Stimulated activated CD4-positive, alpha-beta T cell treated with anti-CD3 and anti-CD28 coated beads, Interleukin-1b, Interleukin-23, amount 100 ng/mL, for 1 hour (primary cell): ENCODE measurements at regions not wholly inside any gene's neighbourhood (a gene's known extent, or its start where the extent isn't known, plus 50 kb on each side); places are given as distances from the start of the nearest gene placed in this dataset.
"Not testable (repeated sequence)": the region's sequence is repeated elsewhere in the genome, so short reads cannot be mapped to it uniquely, and the experiment has no call there.

Experiments
- DNase-seq, 2 donors: peaks; one replicate each; pipeline ENCODE4 v3.0.0-alpha.2; 2020; ENCODE audit warnings: low read depth in 2 of 2

- no peak for DNase-seq
Observed at GRCh38 chr1:67528141-67528540, 97.9 kb upstream of the SERBP1 start.

DNA sequence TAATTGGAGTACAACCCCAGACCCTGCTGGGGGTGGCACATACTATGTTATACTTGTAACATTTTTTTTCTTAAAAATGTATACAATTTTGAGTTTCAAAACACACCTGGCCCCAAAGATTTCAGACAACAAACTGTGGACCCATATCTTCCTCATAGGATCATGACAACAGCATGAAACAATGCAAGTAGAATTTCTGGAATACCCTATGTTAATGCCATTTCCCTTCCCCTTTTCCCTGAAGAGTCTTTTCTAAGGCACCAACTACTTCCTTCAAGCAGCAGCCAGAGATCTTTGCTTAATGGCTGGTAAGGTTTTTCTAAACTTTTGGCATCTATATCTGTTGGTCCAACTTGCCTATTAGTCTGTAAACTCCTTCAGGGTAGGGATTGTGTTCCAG lies 99.9 kb upstream of the SERBP1 start:
- DNase-seq: no peak

- no peak for DNase-seq
Observed at GRCh38 chr1:67532452-67533216, 102.4 kb upstream of the SERBP1 start.

GRCh38 chr1:67534627-67535065 lies 104.4 kb upstream of the SERBP1 start:
- no peak for DNase-seq

DNA sequence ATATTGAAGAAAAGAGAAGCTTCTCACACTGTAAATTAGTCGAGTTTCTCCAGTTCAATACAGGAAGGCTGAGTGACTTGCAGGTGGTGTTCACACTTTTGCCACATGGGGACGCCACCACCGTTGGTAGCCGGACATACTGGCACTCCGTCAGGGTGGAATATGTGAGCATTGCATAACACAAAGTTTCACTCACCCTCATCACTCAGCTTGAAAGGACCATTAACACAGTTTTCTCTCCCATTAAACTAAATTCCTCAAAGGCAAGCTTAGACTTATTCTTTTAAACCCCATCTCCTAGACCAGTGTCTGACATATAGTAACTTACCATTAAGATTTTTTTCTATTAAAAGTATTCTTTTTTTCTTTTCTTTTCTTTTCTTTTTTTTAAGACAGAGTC lies 105.3 kb upstream of the SERBP1 start:
- peak in 1 of 2 donors; percentile 13 for DNase-seq

DNA sequence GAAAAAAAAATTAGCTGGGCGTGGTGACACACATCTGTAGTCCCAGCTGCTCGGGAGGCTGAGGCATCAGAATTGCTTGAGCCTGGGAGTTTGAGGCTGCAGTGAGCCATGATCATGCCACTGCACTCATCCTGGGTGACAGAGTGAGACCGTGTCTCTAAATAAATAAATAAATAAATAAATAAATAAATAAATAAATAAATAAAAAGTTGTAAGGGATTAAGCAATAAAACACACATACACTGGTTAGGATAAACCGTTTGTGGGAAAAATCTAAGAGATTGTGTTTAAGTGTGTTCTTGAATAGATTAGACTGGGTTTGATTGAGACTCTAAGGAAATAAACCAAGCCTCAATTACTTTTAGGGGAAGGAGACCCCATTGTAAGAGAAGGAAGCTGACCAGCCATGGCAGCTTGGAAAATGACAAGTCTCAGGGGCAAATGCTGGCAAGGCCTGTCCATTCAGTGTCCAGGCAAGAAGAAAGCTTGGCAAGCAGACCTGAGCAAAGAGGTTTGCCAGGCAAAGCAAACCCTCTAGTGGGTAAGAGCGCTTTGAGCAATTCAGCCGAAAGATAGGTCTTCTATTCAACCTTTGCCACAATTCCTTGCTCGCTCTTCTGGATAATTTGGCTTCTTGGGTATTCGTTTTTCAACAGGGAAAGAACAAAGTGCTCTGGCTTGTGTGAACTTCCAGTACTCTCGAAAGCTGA lies 106.9 kb upstream of the SERBP1 start:
- DNase-seq: no peak

DNA sequence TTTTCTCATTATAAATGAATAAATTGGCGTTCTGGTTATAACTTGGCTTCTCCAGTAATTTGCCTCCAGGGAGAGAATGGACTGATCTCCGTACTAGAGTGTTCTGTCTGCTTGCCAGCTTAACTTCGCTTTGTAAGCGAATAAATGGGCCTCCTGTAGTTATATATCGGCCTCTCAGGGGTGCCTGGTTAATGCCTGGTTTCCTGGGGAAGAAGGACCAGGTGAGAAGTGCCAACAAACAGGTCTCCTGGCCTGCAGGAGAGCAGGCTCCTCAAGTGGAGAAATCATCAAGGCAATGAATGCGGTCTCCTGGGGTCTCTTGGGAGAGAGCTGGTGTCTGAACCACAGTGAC lies 107.4 kb upstream of the SERBP1 start:
- no peak for DNase-seq

DNA sequence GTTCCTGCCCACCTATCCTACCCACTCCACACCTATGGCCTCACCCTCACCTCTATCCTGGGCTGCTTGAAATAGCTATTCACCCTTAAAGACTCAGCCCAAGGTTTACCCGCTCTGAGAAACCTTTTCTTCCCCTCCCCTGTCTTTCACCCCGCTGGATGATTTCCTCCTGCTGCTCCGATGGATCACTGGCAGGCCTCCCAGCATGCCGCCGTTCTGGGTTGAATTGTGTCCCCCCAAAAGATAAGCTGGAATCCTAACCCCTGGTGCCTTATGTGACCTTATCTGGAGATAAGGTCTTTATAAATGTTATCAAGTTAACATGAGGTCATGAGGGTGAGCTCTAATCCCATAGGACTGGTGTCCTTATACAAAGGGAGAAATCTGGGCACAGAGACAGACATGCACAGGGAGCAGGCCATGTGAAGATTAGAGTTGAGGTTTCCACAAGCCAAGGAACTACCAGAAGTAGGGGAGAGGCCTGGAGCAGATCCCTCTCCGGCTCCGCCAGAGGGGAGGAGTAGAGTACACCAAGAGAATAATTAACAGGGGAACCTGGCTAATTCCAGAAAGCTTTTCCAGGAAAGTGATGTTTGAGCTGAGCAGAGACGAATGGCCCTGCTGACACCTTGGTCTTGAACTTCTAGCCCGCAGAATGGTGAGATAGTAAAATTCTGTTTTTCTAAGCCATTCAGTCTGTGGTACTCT lies 110.0 kb upstream of the SERBP1 start:
- no peak for DNase-seq

DNA sequence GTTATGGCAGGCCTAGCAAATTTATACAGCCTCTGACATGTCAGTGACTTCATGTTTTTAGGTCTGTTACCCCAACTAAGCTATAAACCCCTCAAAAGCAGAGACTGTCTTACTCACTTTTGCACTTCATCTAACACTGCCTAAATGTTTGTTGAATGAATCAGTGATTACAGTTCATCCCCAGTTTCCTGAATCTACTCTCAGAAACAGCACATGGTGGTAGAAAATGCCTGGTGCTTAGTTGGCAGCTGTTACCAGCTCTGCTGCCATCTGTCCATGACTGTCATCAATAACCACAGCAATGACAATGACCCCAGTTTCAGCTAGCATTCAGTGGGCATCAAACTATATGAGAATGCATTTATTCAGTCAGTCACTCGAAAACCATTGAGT lies 110.5 kb upstream of the SERBP1 start:
- DNase-seq: no peak

DNA sequence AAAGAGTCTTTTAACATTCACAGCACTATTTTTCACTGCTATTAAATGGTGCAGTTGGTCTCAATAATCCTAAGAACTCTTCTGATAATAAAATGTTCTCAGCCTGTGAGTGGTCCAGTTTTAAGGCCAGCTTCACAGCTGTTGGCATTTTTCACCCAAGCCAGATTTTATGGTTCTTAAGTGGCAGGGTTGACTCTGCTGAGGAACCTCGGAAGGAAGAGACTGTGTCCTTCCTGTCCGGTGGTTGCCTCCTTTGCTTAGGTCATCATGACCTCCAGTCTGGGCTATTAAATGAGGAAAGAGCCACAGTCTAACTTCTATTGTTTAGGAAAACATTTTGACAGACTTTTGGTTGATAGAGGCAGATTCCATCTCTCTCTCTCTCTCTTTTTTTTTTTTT lies 112.5 kb upstream of the SERBP1 start:
- no peak for DNase-seq

GRCh38 chr1:67544921-67545320 lies 114.7 kb upstream of the SERBP1 start:
- DNase-seq: no peak

DNA sequence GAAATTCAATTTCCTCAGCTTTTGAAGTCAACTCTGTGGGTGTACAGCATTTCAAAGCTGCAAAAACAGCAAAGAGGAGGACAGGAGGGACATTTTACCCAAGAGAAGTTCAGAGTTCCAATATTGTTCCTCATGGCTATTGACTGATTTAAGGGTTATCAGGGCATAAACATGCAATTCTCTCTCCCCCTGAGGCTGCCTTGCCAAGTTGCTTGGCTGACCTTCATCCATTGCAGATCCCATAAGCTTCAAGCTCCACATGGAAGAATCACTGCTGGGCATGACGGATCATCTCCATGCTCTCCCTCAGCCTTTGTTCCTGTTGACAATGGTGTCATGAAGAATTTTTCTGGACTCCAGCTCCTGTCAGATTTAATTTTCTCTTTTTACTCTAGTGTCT lies 115.2 kb upstream of the SERBP1 start:
- DNase-seq: no peak

GRCh38 chr1:67551375-67551774 lies 121.2 kb upstream of the SERBP1 start:
- DNase-seq: no peak

DNA sequence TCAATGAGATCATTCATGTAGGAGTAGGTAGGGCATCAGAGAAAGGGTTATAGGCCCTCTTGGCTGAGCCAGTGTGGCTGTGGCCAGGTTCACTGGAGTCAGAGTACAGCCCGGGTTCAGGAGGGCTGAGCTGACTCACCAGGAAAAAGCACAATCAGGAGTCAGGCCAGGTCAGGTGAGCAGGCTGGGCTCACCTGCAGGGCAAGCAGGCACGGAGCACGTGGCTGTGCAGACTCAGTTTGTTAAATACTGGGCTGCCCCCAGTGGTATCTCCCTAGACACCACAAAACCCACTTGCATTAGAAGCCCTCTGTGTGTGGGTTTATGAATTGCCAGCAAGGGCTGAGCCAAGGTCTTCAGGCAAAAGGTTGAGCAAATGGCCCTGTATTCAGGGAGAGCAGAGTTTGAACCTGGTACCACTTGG lies 122.1 kb upstream of the SERBP1 start:
- no peak for DNase-seq

- not testable (repeated sequence) for DNase-seq
Observed at GRCh38 chr1:67554204-67554603, 124.0 kb upstream of the SERBP1 start.

- DNase-seq: no peak
Observed at GRCh38 chr1:67555461-67556296, 125.5 kb upstream of the SERBP1 start.

DNA sequence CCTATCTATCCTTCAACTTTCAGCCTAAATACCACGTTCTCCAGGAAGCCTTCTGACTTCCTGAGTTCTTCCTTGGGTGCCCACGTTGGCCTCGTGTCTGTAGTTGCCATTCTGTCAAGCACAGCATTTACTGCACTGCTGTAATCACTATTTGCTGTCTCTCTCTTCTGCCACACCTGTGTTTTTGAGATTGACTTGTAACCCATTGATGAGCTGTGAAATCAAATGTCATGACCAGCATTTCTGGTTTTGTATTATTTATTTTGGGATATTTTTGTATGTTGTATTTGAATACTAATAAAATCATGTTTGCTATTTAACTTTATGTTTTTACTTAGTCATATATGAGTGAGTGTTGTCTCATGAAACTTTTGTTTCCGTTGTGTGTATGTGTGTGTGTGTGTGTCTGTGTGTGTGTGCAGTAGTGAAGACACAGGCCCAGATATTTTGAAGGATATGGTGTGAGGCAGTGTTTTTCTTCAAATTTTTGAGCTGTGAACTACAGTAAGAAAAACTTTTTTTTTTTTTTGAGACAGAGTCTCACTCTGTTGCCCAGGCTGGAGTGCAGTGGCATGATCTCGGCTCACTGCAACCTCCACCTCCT lies 126.2 kb upstream of the SERBP1 start:
- no peak for DNase-seq

- DNase-seq: no peak
Observed at GRCh38 chr1:67557696-67558448, 127.1 kb upstream of the GADD45A start.

DNA sequence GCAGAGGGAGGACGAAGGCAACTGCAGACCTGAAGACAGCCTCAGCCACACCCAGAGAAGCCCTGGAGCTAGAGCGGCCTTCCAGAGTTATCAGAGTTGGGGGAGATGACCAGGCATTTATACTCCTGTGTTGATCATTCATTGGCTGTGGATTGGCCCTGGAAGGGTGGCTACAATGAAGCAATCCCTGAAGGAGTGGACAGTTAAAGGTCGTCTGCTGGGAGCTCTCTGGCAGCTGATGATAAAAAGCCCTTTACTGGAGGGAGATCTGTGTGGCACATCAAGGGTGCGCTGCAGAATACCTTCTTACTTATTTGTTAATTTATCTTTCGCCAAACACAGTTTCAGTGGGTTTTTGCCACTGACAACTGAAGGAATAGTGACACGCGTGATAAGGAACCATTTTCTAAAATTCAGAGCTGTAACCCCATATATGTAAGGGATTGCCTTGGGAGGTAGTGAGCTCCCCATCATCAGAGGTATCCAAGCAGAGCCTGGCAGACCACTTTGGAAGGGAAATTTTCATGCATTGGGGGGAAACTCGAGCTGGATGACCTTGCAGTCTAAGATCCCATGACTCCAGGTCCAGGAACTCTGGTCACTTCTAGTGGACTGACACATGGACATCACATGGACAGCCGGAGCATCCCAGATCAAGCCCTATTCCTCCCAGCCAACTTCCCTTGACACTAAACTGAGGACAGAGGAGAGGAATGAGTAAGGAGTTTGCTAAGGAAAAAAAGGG lies 126.4 kb upstream of the GADD45A start:
- no peak for DNase-seq

DNA sequence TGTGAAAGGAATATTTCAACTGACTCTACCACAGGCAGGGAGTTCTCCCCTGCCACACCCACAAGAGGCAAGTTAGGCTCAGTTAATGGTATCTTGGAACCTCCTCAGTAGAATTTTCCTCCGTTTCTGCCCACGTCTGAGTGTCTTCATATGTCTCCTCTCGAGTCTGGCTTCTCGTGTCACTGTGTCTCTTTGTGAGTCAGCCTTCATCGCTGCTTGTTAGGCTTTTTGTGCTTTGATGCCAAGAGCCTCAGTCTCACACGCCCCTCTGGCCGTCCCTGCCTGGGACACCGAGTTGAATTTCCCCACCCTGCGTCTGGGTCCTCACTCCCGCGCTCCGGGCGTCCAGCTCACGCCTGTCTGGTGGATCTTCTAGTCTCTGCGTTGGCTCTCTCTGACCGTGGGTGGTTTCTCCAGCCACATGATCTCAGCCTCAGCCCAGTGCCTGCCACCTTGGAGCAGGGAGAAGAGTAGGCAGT lies 125.7 kb upstream of the GADD45A start:
- no peak for DNase-seq
